SK-N-SH (cell line): ENCODE measurements at regions not wholly inside any gene's neighbourhood (a gene's known extent, or its start where the extent isn't known, plus 50 kb on each side); places are given as distances from the start of the nearest gene placed in this dataset.

ENCODE experiments used
- CHD2 ChIP-seq: fragments of 150-350 bp; IDR thresholded peaks from 2 replicates; pipeline ENCODE4 v1.6.1; 2018; ENCODE audit warnings: low read length; ENCODE audit not compliant: partially characterized antibody
- CTCF ChIP-seq: fragments of 200-600 bp; sonication (generic); IDR thresholded peaks from 2 replicates; pipeline ENCODE4 v1.6.1; 2017; ENCODE audit warnings: antibody characterized with exemption, mild to moderate bottlenecking, moderate library complexity
- EP300 ChIP-seq, 2 experiments: IDR thresholded peaks; 2 replicates each; pipeline versions ENCODE4 v1.4.0 to v1.6.1; 2012; ENCODE audit warnings: borderline replicate concordance in 1 of 2, low read depth in 1 of 2, low read length in 1 of 2
- MEF2A ChIP-seq: IDR thresholded peaks from 2 replicates; pipeline ENCODE4 v1.4.0; 2012; ENCODE audit warnings: low read depth, borderline replicate concordance
- POLR2AphosphoS5 ChIP-seq: IDR thresholded peaks from 2 replicates; pipeline ENCODE4 v1.6.1; 2012; ENCODE audit warnings: low read depth, low read length
- TAF1 ChIP-seq: IDR thresholded peaks from 2 replicates; pipeline ENCODE4 v1.6.1; 2012; ENCODE audit warnings: low read depth, mild to moderate bottlenecking, low read length, moderate library complexity, borderline replicate concordance

DNA sequence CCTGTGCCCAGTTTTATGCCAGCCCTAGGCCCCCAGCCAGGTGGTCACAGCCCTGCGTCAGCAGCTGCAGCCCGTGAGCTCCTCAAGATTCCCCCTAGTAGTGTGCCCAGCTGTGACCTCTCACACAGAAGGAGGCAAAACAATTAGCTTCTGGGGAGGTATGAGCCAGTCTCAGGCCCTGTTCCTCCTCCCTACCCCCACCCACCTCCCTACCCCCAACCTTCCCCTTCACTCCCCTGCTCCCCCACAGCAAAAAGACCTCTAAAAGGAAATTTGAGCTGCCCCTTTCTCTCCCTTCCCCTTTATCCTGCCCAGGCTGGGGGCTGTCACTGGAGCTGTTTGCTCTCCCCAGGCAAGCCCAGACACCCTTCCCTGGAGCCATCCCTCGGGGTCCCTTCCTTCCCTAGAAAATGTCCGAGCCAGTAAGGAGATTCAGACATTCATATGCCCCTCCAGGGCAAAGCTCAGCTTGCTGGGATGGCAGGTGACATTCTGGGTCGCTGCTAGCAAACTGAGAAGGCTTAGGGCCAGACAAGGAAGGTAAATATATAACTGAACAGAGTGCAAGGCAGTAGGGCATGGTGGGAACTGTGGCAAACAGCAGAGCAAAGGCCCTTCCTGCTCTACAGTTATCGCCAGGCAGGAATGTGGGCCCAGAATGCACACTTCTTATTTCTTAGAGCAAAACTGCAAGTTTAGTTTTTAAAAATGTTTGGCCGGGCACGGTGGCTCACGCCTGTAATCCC, 300.2 kb downstream of the MN1 start:
- TF ChIP-seq CHD2 (no peak), CTCF (no peak), POLR2AphosphoS5 (no peak), EP300 (IDR thresholded peaks at IDR 0.05; ENCODE audit: borderline replicate concordance in 1 of 2, low read depth in 1 of 2, low read length in 1 of 2) (no peak), TAF1 (no peak), MEF2A (no peak)
